GM23338 (cell line): ENCODE measurements at regions not wholly inside any gene's neighbourhood (a gene's known extent, or its start where the extent isn't known, plus 50 kb on each side); places are given as distances from the start of the nearest gene placed in this dataset.

Experiments
- ATAC-seq: fragments of 200-7000 bp; cut with Tn5 transposase; 3 replicates; pipeline ENCODE4 v1.9.1; 2020
- DNase-seq: peaks from one replicate; pipeline ENCODE4 v3.0.0-alpha.2; 2015; ENCODE audit warnings: low spot score
- H2AFZ ChIP-seq: fragments of 200-600 bp; sonication (generic); 2 replicates; pipeline ENCODE4 v1.8.0; 2016; ENCODE audit warnings: antibody characterized with exemption, mild to moderate bottlenecking, moderate library complexity
- H3F3A ChIP-seq: fragments of 200-600 bp; sonication (generic); replicated peaks from 2 replicates; pipeline ENCODE4 v1.8.0; 2017; ENCODE audit warnings: antibody characterized with exemption, mixed run types, low read depth
- H3K27ac ChIP-seq: fragments of 200-600 bp; sonication (generic); 2 replicates; pipeline ENCODE4 v1.6.1; 2016; ENCODE audit warnings: low read depth
- H3K27me3 ChIP-seq: fragments of 200-600 bp; sonication (generic); 2 replicates; pipeline ENCODE4 v1.8.0; 2016; ENCODE audit warnings: mild to moderate bottlenecking, mixed run types, moderate library complexity; ENCODE audit not compliant: insufficient read depth
- H3K36me3 ChIP-seq: fragments of 200-600 bp; sonication (generic); 2 replicates; pipeline ENCODE4 v1.8.0; 2016; ENCODE audit warnings: mild to moderate bottlenecking; ENCODE audit not compliant: insufficient read depth
- H3K4me1 ChIP-seq: fragments of 200-600 bp; sonication (generic); 2 replicates; pipeline ENCODE4 v1.8.0; 2016; ENCODE audit warnings: mild to moderate bottlenecking, moderate library complexity; ENCODE audit not compliant: insufficient read depth
- H3K4me2 ChIP-seq: fragments of 200-600 bp; sonication (generic); 2 replicates; pipeline ENCODE4 v1.7.1; 2017; ENCODE audit warnings: mixed run types
- H3K4me3 ChIP-seq: fragments of 200-600 bp; sonication (generic); 2 replicates; pipeline ENCODE4 v1.6.1; 2016; ENCODE audit warnings: mixed run types
- H3K79me2 ChIP-seq: fragments of 200-600 bp; sonication (generic); replicated peaks from 2 replicates; pipeline ENCODE4 v1.8.0; 2017; ENCODE audit warnings: mild to moderate bottlenecking; ENCODE audit not compliant: insufficient read depth
- H3K9me2 ChIP-seq: fragments of 200-600 bp; sonication (generic); 2 replicates; pipeline ENCODE4 v1.8.0; 2017; ENCODE audit not compliant: insufficient read depth
- H4K20me1 ChIP-seq: fragments of 200-600 bp; sonication (generic); replicated peaks from 2 replicates; pipeline ENCODE4 v1.8.0; 2017; ENCODE audit warnings: mild to moderate bottlenecking; ENCODE audit not compliant: insufficient read depth
- H3K27ac Mint-ChIP-seq: 2 replicates; pipeline ENCODE4 v1.8.0; 2020; ENCODE audit warnings: inconsistent platforms, mild to moderate bottlenecking, moderate library complexity, mixed read lengths
- H3K27me3 Mint-ChIP-seq: 3 replicates; pipeline ENCODE4 v1.8.0; 2022; ENCODE audit warnings: low read depth, mild to moderate bottlenecking, moderate library complexity, mixed read lengths, inconsistent platforms; ENCODE audit not compliant: insufficient read depth, poor library complexity
- H3K36me3 Mint-ChIP-seq: 3 replicates; pipeline ENCODE4 v1.8.0; 2021; ENCODE audit warnings: low read depth, mild to moderate bottlenecking, inconsistent platforms, moderate library complexity, mixed read lengths
- H3K4me1 Mint-ChIP-seq: 3 replicates; pipeline ENCODE4 v1.8.0; 2020; ENCODE audit warnings: mild to moderate bottlenecking, inconsistent platforms, mixed read lengths
- H3K4me3 Mint-ChIP-seq: 3 replicates; pipeline ENCODE4 v1.8.0; 2021; ENCODE audit warnings: moderate library complexity, mild to moderate bottlenecking, inconsistent platforms, mixed read lengths
- H3K9me3 Mint-ChIP-seq: 3 replicates; pipeline ENCODE4 v1.8.0; 2020; ENCODE audit warnings: moderate library complexity, mild to moderate bottlenecking, inconsistent platforms, mixed read lengths
- CREB1 ChIP-seq: fragments of 250-450 bp; sonication (Bioruptor Pico); IDR thresholded peaks from 2 replicates; pipeline ENCODE4 v1.5.0; 2020; ENCODE audit warnings: low read depth, mild to moderate bottlenecking, moderate library complexity
- ETS1 ChIP-seq: IDR thresholded peaks from 2 replicates; pipeline ENCODE4 v1.6.1; 2016; ENCODE audit warnings: antibody characterized with exemption
- EZH2 ChIP-seq: fragments of 200-600 bp; sonication (generic); IDR thresholded peaks from one replicate; pipeline ENCODE4 v1.8.0; 2017; ENCODE audit warnings: antibody characterized with exemption, mild to moderate bottlenecking, low read depth; ENCODE audit not compliant: unreplicated experiment
- EZH2phosphoT487 ChIP-seq: fragments of 200-600 bp; sonication (generic); IDR thresholded peaks from one replicate; pipeline ENCODE4 v1.8.1; 2018; ENCODE audit warnings: antibody characterized with exemption; ENCODE audit not compliant: unreplicated experiment
- JUNB ChIP-seq: IDR thresholded peaks from one replicate; pipeline ENCODE4 v1.6.1; 2016; ENCODE audit warnings: antibody characterized with exemption; ENCODE audit not compliant: unreplicated experiment
- NANOG ChIP-seq: IDR thresholded peaks from 2 replicates; pipeline ENCODE4 v1.6.1; 2016; ENCODE audit warnings: antibody characterized with exemption, borderline replicate concordance
- POLR2AphosphoS5 ChIP-seq: IDR thresholded peaks from 2 replicates; pipeline ENCODE4 v1.6.1; 2016; ENCODE audit warnings: antibody characterized with exemption, low read depth
- STAT1 ChIP-seq: IDR thresholded peaks from one replicate; pipeline ENCODE4 v1.6.1; 2016; ENCODE audit warnings: antibody characterized with exemption; ENCODE audit not compliant: unreplicated experiment
- ZNF114 ChIP-seq: fragments of 250-450 bp; sonication (Bioruptor Pico); IDR thresholded peaks from 2 replicates; pipeline ENCODE4 v1.5.0; 2020; ENCODE audit warnings: mild to moderate bottlenecking, moderate library complexity
- ZNF331 ChIP-seq: fragments of 250-450 bp; sonication (Bioruptor Pico); IDR thresholded peaks from 2 replicates; pipeline ENCODE4 v1.5.0; 2020; ENCODE audit warnings: low read depth, mild to moderate bottlenecking, moderate library complexity
- ZNF462 ChIP-seq: fragments of 250-450 bp; sonication (Bioruptor Pico); IDR thresholded peaks from 2 replicates; pipeline ENCODE4 v1.5.0; 2020; ENCODE audit warnings: mild to moderate bottlenecking, moderate library complexity
- TF ChIP-seq, protein P1 (sequence below), 2 experiments: fragments of 200-600 bp in 1 of 2; sonication (generic) in 1 of 2; conservative IDR thresholded peaks; 2 replicates each; pipeline versions ENCODE4 v1.5.1 to v1.6.1; 2016 to 2017; ENCODE audit warnings: antibody characterized with exemption in 2 of 2, low read depth in 2 of 2, mild to moderate bottlenecking in 2 of 2, moderate library complexity in 1 of 2
- TF ChIP-seq, protein P2 (sequence below): IDR thresholded peaks from one replicate; pipeline ENCODE4 v1.6.1; 2018; ENCODE audit warnings: antibody characterized with exemption; ENCODE audit not compliant: unreplicated experiment

DNA sequence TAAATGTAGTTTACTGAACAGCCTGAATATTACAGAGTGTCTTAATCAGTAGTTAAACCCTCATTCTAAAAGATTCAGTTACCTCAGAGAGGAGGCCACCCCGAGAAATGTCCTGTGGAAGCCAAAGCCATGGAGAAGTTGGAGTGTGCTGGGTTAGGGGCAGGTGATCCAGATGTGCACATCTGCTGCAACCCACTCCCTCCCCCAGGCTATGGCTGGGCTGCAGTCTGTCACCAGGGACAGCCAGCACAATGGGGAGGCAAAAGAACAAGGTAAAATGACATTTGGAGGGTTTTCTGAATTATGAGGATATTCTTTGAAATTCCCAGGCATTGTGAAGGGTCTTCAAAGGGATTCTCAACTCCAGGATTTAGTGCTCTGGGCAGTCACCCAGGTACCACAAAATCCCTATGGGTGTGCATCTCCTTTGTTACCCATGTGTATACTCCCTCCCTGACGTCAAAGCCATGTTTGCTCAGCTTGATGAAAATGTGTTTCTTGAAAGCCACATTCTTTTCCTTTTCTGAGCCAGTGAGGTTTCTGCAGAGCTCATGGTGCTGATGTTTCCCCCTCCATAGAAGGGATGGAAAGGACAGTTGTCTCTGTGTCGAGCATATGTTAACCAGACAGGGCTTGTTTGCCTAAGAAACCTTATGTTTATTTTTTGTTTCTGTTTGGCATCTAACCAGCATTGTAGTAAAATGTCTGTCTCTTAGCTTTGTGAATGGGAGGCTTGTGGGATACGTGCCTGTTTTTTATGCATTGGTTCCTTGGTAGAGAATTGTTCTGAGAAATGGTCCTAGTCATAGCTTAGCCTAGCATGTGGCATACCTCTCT is 212.3 kb upstream of the TBX18 start:
- H3K9me3 Mint-ChIP-seq = peaks cover 7% of the 10 kb centered on the region; the same call in 1 of the 3 replicates
- TF ChIP-seq ZNF114 (CRISPR knock-in tag) (no peak), JUNB (no peak), POLR2AphosphoS5 (no peak), ZNF462 (CRISPR knock-in tag) (no peak), EZH2phosphoT487 (no peak), CREB1 (no peak), STAT1 (no peak), ETS1 (no peak), ZNF331 (CRISPR knock-in tag) (no peak), NANOG (no peak), EZH2 (no peak)
- TF ChIP-seq, protein P1, sequence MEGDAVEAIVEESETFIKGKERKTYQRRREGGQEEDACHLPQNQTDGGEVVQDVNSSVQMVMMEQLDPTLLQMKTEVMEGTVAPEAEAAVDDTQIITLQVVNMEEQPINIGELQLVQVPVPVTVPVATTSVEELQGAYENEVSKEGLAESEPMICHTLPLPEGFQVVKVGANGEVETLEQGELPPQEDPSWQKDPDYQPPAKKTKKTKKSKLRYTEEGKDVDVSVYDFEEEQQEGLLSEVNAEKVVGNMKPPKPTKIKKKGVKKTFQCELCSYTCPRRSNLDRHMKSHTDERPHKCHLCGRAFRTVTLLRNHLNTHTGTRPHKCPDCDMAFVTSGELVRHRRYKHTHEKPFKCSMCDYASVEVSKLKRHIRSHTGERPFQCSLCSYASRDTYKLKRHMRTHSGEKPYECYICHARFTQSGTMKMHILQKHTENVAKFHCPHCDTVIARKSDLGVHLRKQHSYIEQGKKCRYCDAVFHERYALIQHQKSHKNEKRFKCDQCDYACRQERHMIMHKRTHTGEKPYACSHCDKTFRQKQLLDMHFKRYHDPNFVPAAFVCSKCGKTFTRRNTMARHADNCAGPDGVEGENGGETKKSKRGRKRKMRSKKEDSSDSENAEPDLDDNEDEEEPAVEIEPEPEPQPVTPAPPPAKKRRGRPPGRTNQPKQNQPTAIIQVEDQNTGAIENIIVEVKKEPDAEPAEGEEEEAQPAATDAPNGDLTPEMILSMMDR (conservative IDR thresholded peaks at IDR 0.05; ENCODE audit: low read depth in 2 of 2) = no peak
- TF ChIP-seq, protein P2, sequence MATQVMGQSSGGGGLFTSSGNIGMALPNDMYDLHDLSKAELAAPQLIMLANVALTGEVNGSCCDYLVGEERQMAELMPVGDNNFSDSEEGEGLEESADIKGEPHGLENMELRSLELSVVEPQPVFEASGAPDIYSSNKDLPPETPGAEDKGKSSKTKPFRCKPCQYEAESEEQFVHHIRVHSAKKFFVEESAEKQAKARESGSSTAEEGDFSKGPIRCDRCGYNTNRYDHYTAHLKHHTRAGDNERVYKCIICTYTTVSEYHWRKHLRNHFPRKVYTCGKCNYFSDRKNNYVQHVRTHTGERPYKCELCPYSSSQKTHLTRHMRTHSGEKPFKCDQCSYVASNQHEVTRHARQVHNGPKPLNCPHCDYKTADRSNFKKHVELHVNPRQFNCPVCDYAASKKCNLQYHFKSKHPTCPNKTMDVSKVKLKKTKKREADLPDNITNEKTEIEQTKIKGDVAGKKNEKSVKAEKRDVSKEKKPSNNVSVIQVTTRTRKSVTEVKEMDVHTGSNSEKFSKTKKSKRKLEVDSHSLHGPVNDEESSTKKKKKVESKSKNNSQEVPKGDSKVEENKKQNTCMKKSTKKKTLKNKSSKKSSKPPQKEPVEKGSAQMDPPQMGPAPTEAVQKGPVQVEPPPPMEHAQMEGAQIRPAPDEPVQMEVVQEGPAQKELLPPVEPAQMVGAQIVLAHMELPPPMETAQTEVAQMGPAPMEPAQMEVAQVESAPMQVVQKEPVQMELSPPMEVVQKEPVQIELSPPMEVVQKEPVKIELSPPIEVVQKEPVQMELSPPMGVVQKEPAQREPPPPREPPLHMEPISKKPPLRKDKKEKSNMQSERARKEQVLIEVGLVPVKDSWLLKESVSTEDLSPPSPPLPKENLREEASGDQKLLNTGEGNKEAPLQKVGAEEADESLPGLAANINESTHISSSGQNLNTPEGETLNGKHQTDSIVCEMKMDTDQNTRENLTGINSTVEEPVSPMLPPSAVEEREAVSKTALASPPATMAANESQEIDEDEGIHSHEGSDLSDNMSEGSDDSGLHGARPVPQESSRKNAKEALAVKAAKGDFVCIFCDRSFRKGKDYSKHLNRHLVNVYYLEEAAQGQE = no peak
- no peak overlapping the region for H3K4me3 ChIP-seq
- H3F3A ChIP-seq = no peaks in the 10 kb centered on the region
- H3K27ac ChIP-seq = no peak overlapping the region
- peaks cover 8% of the 10 kb centered on the region; the same call in 2 of the 3 replicates for H3K36me3 Mint-ChIP-seq
- H3K27me3 ChIP-seq = no peaks in the 10 kb centered on the region
- H3K36me3 ChIP-seq = no peaks in the 10 kb centered on the region
- ATAC-seq = no peak
- H2AFZ ChIP-seq = no peak overlapping the region
- no peaks in the 10 kb centered on the region for H3K79me2 ChIP-seq
- no peak overlapping the region for H3K4me2 ChIP-seq
- H4K20me1 ChIP-seq = no peaks in the 10 kb centered on the region
- 0 out of 2 replicates have a peak, but pooled peaks cover 14% of the 10 kb centered on the region for H3K9me2 ChIP-seq
- no peak overlapping the region; the same call in 1 of the 2 replicates for H3K27ac Mint-ChIP-seq
- peaks cover 8% of the 10 kb centered on the region; the same call in 1 of the 2 replicates for H3K4me1 ChIP-seq
- peaks cover 15% of the 10 kb centered on the region; the same call in 2 of the 3 replicates for H3K4me1 Mint-ChIP-seq
- DNase-seq = no peak
- H3K27me3 Mint-ChIP-seq = peaks cover 2% of the 10 kb centered on the region
- H3K4me3 Mint-ChIP-seq = no peak overlapping the region
